NCI-H748 (cell line): ENCODE measurements at regions not wholly inside any gene's neighbourhood (a gene's known extent, or its start where the extent isn't known, plus 50 kb on each side); places are given as distances from the start of the nearest gene placed in this dataset.
A peak's percentile ranks its signal among the peaks of the same experiment; 100 is the strongest.

Source experiments
- DNase-seq: peaks from one replicate; lab custom pipeline; 2025; ENCODE audit not compliant: unreplicated experiment; lab: John Stamatoyannopoulos, UW

GRCh38 chr14:71201840-71202239 lies 294.6 kb downstream of the PCNX1 start:
- DNase-seq = no peak

- DNase-seq = no peak
Measured at GRCh38 chr14:71202881-71203280, 295.6 kb downstream of the PCNX1 start.

- no peak for DNase-seq
Measured at GRCh38 chr14:71203306-71203705, 296.0 kb downstream of the PCNX1 start.

GRCh38 chr14:71204231-71204630 lies 297.0 kb downstream of the PCNX1 start:
- DNase-seq = no peak

GRCh38 chr14:71204768-71205167 lies 297.5 kb downstream of the PCNX1 start:
- DNase-seq = no peak

GRCh38 chr14:71206123-71206522 lies 298.9 kb downstream of the PCNX1 start:
- no peak for DNase-seq

GRCh38 chr14:71206766-71207371 lies 299.6 kb downstream of the PCNX1 start:
- DNase-seq = no peak

- no peak for DNase-seq
Measured at GRCh38 chr14:71208702-71209357, 301.6 kb downstream of the PCNX1 start.

- no peak for DNase-seq
Measured at GRCh38 chr14:71209888-71210287, 302.6 kb downstream of the PCNX1 start.

GRCh38 chr14:71212093-71212492 lies 304.8 kb downstream of the PCNX1 start:
- DNase-seq = no peak

GRCh38 chr14:71212683-71213107 lies 305.4 kb downstream of the PCNX1 start:
- no peak for DNase-seq

- no peak for DNase-seq
Measured at GRCh38 chr14:71214241-71214640, 307.0 kb downstream of the PCNX1 start.

- DNase-seq = no peak
Measured at GRCh38 chr14:71220462-71220861, 313.2 kb downstream of the PCNX1 start.

GRCh38 chr14:71221119-71221518 lies 313.9 kb downstream of the PCNX1 start:
- no peak for DNase-seq

- no peak for DNase-seq
Measured at GRCh38 chr14:71225113-71225512, 317.9 kb downstream of the PCNX1 start.

GRCh38 chr14:71228711-71229110 lies 321.5 kb downstream of the PCNX1 start:
- DNase-seq = no peak

- no peak for DNase-seq
Measured at GRCh38 chr14:71229875-71230274, 322.6 kb downstream of the PCNX1 start.

- DNase-seq = no peak
Measured at GRCh38 chr14:71230897-71231296, 323.6 kb downstream of the PCNX1 start.

- no peak for DNase-seq
Measured at GRCh38 chr14:71231521-71232393, 324.5 kb downstream of the PCNX1 start.

- DNase-seq = no peak
Measured at GRCh38 chr14:71232506-71232905, 325.2 kb downstream of the PCNX1 start.

- DNase-seq = peak; percentile 71
Measured at GRCh38 chr14:71235875-71236274, 328.6 kb downstream of the PCNX1 start.

GRCh38 chr14:71236487-71236886 lies 329.2 kb downstream of the PCNX1 start:
- DNase-seq = no peak
